Testis (tissue), 2 donors: ENCODE measurements at regions not wholly inside any gene's neighbourhood (a gene's known extent, or its start where the extent isn't known, plus 50 kb on each side); places are given as distances from the start of the nearest gene placed in this dataset.

Experiments
- POLR2A ChIP-seq: fragments of 450-650 bp; IDR thresholded peaks from one replicate; pipeline ENCODE4 v1.6.1; 2017; ENCODE audit warnings: antibody characterized with exemption, mild to moderate bottlenecking, moderate library complexity
- TF ChIP-seq, protein P1 (sequence below), 3 experiments: fragments of 450-650 bp in 2 of 3; fragments of 200-600 bp in 1 of 3; sonication (generic) in 1 of 3; IDR thresholded peaks; one replicate each; pipeline ENCODE4 v1.5.1; 2016 to 2019; ENCODE audit warnings: antibody characterized with exemption in 3 of 3, mild to moderate bottlenecking in 2 of 3, moderate library complexity in 1 of 3

DNA sequence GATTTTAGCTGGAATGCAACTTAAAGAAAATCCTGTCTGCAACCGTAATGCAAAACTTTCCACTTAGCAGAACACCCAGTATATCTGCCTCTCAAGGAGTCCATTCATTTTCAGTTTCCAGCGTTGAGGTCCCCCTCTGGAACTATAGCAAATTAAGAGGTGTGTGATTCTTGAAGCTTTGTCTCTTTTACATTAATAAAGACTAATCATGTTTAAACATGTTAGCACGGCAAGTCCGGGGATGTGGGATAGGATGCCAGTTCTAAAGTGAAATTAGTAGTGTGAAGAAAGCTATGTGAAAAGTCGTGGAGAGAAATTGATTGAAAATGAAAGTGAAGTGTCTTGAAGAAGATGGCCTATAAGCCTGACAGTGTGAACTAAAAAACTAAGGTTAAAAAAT, 429.1 kb downstream of the NR2F1-AS1 start:
- TF ChIP-seq POLR2A: no peak
- TF ChIP-seq, protein P1, sequence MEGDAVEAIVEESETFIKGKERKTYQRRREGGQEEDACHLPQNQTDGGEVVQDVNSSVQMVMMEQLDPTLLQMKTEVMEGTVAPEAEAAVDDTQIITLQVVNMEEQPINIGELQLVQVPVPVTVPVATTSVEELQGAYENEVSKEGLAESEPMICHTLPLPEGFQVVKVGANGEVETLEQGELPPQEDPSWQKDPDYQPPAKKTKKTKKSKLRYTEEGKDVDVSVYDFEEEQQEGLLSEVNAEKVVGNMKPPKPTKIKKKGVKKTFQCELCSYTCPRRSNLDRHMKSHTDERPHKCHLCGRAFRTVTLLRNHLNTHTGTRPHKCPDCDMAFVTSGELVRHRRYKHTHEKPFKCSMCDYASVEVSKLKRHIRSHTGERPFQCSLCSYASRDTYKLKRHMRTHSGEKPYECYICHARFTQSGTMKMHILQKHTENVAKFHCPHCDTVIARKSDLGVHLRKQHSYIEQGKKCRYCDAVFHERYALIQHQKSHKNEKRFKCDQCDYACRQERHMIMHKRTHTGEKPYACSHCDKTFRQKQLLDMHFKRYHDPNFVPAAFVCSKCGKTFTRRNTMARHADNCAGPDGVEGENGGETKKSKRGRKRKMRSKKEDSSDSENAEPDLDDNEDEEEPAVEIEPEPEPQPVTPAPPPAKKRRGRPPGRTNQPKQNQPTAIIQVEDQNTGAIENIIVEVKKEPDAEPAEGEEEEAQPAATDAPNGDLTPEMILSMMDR (IDR thresholded peaks at IDR 0.05): no peak
